ENCODE measurements at regions not wholly inside any gene's neighbourhood (a gene's known extent, or its start where the extent isn't known, plus 50 kb on each side); places are given as distances from the start of the nearest gene placed in this dataset.

DNA sequence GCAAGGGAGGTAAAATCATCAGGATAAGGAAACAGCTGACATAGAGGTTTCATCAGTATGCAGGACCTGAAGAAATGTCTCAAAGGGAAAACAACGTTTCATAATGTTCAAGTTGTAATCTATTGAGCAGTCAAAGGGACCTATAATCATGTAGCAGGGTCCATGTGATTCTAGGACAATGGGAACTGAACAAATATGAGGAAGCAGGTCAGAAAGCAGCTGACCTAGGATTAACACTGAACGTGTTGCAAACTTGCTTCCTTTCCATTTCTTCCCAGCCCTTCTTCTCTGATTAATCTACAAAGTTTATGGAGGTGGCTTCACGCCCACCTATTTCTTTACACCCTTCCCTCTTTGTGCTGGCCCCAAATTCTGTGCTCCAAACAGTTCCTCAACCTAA lies 256.9 kb upstream of the AKR1E2 start:
- no peak for FAIRE-seq
- DNase-seq (ENCODE audit: low read depth): no peak
- H3K4me3 ChIP-seq (ENCODE audit: low read depth, low read length): no peak overlapping the region
- TF ChIP-seq, protein P1, sequence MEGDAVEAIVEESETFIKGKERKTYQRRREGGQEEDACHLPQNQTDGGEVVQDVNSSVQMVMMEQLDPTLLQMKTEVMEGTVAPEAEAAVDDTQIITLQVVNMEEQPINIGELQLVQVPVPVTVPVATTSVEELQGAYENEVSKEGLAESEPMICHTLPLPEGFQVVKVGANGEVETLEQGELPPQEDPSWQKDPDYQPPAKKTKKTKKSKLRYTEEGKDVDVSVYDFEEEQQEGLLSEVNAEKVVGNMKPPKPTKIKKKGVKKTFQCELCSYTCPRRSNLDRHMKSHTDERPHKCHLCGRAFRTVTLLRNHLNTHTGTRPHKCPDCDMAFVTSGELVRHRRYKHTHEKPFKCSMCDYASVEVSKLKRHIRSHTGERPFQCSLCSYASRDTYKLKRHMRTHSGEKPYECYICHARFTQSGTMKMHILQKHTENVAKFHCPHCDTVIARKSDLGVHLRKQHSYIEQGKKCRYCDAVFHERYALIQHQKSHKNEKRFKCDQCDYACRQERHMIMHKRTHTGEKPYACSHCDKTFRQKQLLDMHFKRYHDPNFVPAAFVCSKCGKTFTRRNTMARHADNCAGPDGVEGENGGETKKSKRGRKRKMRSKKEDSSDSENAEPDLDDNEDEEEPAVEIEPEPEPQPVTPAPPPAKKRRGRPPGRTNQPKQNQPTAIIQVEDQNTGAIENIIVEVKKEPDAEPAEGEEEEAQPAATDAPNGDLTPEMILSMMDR (IDR thresholded peaks at IDR 0.05; ENCODE audit: insufficient read depth, low read length, severe bottlenecking): no peak
- no peaks in the 10 kb centered on the region for H3K36me3 ChIP-seq (ENCODE audit: control insufficient read depth, insufficient read depth, low read length)
- H3K27me3 ChIP-seq (ENCODE audit: control insufficient read depth, insufficient read depth, low read length): no peaks in the 10 kb centered on the region

DNA sequence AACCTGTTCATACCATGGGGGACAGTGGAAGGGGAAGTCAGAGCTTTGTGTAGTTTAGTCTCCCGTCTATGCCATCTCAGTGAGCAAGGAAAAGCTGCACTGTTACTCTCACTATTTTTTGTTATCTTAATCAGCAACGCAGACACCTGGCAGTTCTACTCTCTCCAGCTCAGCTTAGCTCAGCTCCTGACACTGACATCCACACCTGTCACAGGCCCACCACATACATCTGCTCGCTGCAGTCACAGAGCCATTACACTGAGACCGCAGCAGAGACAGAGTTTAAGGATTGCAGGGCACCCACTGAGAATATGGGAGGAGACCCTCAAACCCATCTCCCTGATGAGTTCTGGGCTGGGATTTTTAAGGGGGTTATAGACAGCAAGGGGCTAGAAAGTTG lies 257.3 kb upstream of the AKR1E2 start:
- no peak for DNase-seq (ENCODE audit: low read depth)
- no peaks in the 10 kb centered on the region for H3K27me3 ChIP-seq (ENCODE audit: control insufficient read depth, insufficient read depth, low read length)
- FAIRE-seq: no peak
- TF ChIP-seq, protein P1 (IDR thresholded peaks at IDR 0.05; ENCODE audit: insufficient read depth, low read length, severe bottlenecking): no peak
- no peaks in the 10 kb centered on the region for H3K36me3 ChIP-seq (ENCODE audit: control insufficient read depth, insufficient read depth, low read length)
- no peak overlapping the region for H3K4me3 ChIP-seq (ENCODE audit: low read depth, low read length)

DNA sequence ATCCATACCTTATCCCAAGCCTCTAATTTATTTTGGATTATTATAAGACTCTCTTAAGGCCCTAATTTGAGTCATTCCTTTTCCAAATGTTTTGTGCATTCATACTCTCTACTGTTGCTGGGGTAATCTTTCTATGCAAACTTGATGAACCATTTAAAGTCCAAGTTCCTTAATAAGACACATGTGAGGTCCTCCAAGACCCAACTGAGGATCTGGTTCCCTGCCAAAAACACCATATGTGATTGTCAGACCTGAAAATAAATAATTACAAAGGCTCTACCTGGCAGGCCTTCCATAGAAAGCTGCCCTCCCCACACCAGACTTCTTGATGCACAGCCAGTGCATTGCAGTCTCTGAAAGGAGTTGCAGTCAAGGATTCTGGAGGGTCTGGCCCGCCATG lies 257.9 kb upstream of the AKR1E2 start:
- TF ChIP-seq, protein P1 (IDR thresholded peaks at IDR 0.05; ENCODE audit: insufficient read depth, low read length, severe bottlenecking): no peak
- Histone ChIP-seq H3K4me3 (ENCODE audit: low read depth, low read length) (no peak overlapping the region), H3K36me3 (ENCODE audit: control insufficient read depth, insufficient read depth, low read length) (no peaks in the 10 kb centered on the region), H3K27me3 (ENCODE audit: control insufficient read depth, insufficient read depth, low read length) (no peaks in the 10 kb centered on the region)
- DNase-seq (ENCODE audit: low read depth) (no peak), FAIRE-seq (no peak)

DNA sequence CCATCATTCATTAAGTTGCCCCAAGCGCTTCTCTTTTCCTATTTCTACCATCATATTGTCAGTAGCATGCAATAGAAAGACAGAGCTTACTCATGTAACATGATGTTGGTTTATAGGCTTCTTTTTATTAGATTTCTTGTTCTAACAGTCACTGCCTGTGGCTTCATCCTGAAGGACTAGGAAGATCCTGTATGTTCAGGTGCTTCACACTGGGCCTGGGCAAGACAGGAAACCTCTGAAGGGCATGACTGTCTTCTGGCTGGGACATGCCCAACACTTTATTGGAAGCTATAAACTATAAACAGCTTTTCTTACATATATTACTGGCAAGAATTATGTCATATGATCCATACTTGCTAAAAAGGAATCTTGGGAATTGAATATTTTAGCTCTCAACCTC lies 258.4 kb upstream of the AKR1E2 start:
- no peaks in the 10 kb centered on the region for H3K36me3 ChIP-seq (ENCODE audit: control insufficient read depth, insufficient read depth, low read length)
- no peak for DNase-seq (ENCODE audit: low read depth)
- H3K4me3 ChIP-seq (ENCODE audit: low read depth, low read length): no peak overlapping the region
- no peaks in the 10 kb centered on the region for H3K27me3 ChIP-seq (ENCODE audit: control insufficient read depth, insufficient read depth, low read length)
- FAIRE-seq: no peak
- TF ChIP-seq, protein P1 (IDR thresholded peaks at IDR 0.05; ENCODE audit: insufficient read depth, low read length, severe bottlenecking): no peak

DNA sequence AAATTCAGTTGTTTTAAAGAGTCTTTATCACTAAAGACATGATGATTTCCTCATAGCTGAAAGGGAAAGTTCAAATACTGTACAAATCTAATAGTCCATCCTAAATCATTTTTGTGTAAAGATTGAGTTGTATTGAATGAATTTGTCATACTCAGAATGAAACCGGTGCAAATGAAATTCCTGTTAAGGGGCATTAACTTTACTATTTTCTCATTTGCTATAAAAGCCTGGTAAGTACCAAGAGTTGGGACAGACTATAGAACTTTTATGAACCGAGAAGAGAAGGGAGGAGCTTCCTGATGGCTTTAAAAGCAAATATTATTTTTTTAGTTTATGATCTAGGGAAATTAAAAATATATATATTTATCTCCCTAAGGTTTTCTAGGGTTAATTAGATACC lies 260.0 kb upstream of the AKR1E2 start:
- DNase-seq (ENCODE audit: low read depth) (no peak), FAIRE-seq (no peak)
- Histone ChIP-seq H3K4me3 (ENCODE audit: low read depth, low read length) (no peak overlapping the region), H3K36me3 (ENCODE audit: control insufficient read depth, insufficient read depth, low read length) (no peaks in the 10 kb centered on the region), H3K27me3 (ENCODE audit: control insufficient read depth, insufficient read depth, low read length) (no peaks in the 10 kb centered on the region)
- TF ChIP-seq, protein P1 (IDR thresholded peaks at IDR 0.05; ENCODE audit: insufficient read depth, low read length, severe bottlenecking): no peak

DNA sequence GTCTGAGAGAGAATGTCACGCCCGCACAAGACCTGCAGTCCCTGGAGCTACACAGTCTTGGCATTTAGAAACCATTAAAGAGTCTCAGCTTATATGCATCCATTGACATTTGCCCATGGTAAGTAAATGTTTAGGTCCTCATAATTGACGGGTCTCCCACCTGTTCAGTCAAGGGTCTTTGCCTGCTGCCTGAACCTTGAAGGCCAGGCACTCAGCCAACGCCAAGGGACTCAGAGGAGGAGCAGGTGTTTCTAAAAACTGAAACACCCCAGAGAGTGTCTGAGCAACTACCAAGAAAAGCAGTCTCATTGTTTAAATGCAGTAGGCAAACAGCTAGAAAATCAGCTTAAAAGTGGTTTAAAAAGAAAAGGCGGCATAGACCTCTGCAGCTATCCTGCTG lies 264.7 kb upstream of the AKR1E2 start:
- no peaks in the 10 kb centered on the region for H3K27me3 ChIP-seq (ENCODE audit: control insufficient read depth, insufficient read depth, low read length)
- FAIRE-seq: no peak

More for the DNA sequence above, 264.7 kb upstream of the AKR1E2 start:
- Histone ChIP-seq H3K4me3 (ENCODE audit: low read depth, low read length) (no peak overlapping the region), H3K36me3 (ENCODE audit: control insufficient read depth, insufficient read depth, low read length) (no peaks in the 10 kb centered on the region)
- TF ChIP-seq, protein P1 (IDR thresholded peaks at IDR 0.05; ENCODE audit: insufficient read depth, low read length, severe bottlenecking): no peak
- DNase-seq (ENCODE audit: low read depth): no peak

Data from bronchial epithelial cell (primary cell).